GM19025 (cell line): ENCODE measurements at regions not wholly inside any gene's neighbourhood (a gene's known extent, or its start where the extent isn't known, plus 50 kb on each side); places are given as distances from the start of the nearest gene placed in this dataset.

Experiments
- ATAC-seq: cut with Tn5 transposase; IDR thresholded peaks from one replicate; pipeline ENCODE4 v1.9.1; 2021; ENCODE audit warnings: mild to moderate bottlenecking, low read depth, moderate library complexity; ENCODE audit not compliant: unreplicated experiment

GRCh38 chr10:3474266-3474665 lies 301.7 kb upstream of the PITRM1 start:
- no peak for ATAC-seq

DNA sequence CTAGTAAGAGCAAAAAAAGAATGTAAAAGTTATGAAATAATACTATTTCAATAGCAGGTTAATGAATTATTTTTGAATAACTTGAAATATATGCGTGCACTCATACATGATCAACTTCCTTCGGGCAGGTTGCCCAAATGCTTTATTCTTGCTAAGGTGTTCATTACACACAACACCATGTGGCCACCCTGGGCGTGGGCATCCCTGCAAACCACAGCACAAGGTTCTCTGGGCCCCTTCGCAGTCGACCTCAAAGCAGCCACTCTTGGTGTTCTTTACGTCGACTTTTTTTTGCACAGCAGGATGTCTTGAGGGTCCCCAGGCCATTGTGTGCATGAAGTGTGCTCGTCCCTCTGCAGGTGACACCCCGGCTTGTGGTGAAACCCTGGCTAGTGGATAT lies 300.7 kb upstream of the PITRM1 start:
- ATAC-seq: no peak

- ATAC-seq: no peak
Measured at GRCh38 chr10:3472287-3473051, 299.9 kb upstream of the PITRM1 start.

- no peak for ATAC-seq
Measured at GRCh38 chr10:3471927-3472286, 299.3 kb upstream of the PITRM1 start.

- no peak for ATAC-seq
Measured at GRCh38 chr10:3471472-3471871, 298.9 kb upstream of the PITRM1 start.

DNA sequence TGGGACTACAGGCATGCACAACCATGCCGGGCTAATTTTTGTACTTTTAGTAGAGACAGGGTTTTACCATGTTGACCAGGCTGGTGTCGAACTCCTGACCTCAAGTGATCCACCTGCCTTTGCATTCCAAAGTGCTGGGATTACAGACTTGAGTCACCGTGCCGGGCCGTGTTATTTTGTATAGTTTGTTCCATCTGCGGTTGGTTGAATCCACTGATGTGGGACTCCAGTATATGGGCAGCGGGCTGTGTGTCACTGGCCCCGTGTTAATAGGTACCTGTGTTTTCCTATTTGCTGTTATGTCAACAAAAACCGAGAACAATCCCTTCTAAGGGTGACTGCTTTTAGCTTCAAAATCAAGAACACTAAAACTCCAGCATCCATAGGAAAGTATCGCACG lies 297.6 kb upstream of the PITRM1 start:
- ATAC-seq: no peak

- ATAC-seq: no peak
Measured at GRCh38 chr10:3469639-3470020, 297.0 kb upstream of the PITRM1 start.

DNA sequence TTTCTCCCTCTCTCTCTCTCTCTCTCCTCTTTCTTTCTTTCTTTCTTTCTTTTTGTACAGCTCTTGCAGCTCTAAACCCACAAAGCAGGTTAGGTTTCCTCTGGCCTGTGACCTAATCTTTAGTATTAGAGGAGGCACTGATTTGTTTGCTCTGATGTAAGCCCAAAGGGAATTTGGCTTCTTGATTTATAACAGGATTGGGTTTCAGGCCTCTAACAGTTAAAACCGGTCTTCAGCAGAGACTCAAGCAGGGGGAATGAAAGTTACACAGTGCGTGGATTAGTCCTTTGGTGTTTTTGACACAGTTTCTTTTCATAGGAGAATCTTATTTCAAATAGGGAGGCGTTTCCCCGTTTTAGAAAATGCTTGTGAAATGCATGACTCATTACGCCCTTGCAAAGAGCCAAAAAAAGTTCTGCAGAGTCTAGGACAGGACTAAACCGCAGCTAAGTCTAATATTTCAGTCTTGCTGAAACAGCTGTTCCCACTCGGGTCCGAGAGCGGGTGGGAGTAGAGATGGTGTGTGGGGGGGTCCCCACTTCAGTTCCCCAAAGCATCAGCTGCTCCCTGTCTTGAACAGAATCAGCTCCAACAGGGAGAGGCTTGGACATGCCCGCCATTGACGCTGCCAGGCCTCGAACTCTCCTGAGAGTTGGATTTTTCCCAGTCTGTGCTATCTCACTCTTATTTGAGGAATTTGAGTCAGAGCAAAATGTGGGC lies 296.5 kb upstream of the PITRM1 start:
- ATAC-seq: no peak

- no peak for ATAC-seq
Measured at GRCh38 chr10:3467052-3467951, 294.7 kb upstream of the PITRM1 start.

- no peak for ATAC-seq
Measured at GRCh38 chr10:3465406-3465891, 292.9 kb upstream of the PITRM1 start.

DNA sequence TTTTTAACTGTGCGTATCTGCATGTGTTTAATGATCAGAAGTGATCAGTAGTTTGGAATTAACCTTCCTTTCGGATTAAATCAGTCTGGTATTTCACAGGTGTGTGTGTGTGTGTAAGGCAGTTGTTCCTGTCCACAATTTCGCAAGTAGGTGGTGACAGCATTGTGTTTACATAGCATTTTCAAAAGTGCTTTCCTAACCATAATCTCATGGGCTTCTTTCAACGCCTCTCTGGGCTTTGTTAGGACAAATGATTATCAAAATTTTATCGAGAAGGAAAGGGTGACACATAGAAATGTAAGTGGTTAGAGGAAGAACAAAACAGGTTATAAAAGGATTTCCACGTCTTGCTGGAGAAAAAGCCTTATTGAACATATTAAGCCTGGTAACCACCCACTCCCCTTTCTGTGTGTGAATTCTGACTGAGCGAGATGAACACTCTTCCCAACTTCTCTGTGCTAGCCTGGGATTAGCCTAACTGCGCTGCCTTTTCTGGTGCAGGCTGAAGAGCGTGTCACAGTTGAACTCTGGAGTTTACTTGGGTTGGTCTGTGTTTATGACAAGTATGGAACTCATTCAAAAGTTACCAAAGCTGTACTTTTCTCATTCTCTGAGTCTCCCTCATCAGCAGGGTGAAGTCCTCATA lies 292.3 kb upstream of the PITRM1 start:
- no peak for ATAC-seq

GRCh38 chr10:3460420-3461128 lies 288.0 kb upstream of the PITRM1 start:
- ATAC-seq: no peak

GRCh38 chr10:3455385-3456334 lies 283.1 kb upstream of the PITRM1 start:
- ATAC-seq: no peak

DNA sequence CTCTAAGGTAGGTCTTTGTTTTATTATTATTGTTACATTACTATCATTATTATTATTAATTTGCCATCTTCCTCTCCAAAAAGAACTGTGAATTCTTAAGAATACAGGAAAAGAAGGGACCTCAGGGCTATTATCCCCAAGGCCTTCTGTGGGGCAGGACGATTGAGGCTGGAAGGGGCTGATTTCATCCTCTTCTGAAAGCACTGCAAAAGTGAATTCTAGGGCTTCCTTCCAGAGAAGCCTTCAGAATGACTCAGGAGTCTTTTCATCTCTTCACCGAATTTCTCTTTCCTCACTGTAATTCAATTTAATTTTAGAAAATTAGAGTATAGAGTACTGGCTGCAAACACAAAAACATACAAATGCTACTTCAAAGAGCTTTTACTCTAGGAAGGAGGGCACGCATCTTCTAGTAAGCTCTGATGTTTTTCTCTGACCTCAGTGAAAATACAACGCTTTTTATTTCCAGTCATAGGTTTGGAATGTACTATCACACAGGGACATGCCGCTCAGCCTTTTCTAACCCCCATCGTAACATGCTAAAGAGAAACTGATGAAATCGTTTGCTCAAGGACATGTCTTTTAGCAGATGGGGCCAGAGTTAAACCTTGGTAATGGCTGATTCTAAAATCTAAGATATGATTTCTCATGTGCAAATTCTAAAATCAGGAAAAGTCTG lies 280.2 kb upstream of the PITRM1 start:
- ATAC-seq: no peak

DNA sequence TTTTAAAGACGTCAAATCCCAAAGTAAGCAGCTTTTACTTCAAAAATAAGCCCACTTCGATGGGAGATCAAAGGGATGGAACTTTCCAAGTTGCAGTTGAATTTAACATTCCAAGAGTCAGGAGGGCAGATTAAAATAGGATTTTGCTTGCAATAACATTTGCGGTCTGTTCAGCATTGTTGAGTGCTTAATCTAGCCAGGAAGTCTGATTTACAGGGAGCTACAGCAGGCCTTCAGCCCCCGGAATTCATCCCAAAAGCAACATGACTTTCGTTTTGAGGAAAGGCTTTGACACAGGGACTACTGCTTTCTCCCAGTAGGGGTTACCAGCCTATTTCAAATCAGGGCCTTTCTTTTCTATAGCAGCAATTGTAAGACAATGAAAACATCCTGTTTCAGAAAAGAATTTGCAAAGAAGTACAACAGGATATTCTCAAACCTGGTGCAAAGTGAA lies 279.6 kb upstream of the PITRM1 start:
- ATAC-seq: no peak

DNA sequence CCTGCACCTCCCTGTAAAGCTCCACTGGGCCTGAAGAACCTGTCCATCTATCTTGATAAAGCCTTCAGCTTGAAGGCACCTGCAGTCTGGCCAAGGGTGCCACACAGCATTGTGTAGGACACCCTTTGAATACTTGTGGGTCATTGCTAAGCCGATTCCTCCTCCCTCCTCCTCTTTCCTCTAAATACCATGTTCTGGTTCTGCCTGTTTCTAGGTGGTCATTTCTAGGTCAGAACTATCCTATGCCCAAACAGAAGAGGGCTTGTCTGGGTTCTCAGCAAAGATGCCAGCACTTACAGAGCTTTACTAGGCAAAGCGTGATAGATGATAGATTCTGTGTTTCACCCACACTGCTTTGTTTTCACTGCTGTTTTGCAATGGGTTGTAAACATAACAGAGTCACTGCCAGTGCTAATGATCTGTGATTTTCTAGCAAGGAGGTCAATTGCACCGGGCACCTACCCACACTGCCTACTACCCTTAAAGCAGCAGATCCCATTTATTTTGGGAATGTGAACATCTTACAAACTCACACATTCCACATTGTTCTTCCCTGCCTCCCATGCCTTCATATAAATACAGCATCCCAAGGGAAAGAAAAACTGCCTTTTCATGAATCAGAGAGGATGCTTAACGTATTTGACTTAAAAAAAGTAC lies 279.1 kb upstream of the PITRM1 start:
- ATAC-seq: no peak

DNA sequence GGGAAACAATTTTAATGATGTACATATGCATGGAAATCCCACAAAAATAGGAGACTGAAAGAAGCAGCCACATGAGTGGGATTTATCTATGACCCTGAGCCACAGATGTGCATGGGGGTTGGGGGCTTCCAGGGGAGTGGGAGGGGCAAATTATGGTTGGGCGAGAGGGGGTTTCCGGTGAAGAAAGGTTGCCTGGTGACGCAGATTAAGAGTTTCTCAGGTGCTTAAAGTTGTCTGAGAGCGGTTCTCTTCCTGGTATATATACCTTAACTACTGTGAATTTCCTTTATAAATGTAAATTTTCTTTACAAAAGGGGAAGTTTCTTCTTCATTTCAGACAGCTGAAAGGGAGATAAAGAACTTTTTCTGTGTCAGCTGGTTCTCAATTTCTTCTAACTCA lies 273.6 kb upstream of the PITRM1 start:
- ATAC-seq: no peak

- no peak for ATAC-seq
Measured at GRCh38 chr10:3445648-3446047, 273.1 kb upstream of the PITRM1 start.
